Astrocyte of the cerebellum (primary cell): ENCODE measurements at regions not wholly inside any gene's neighbourhood (a gene's known extent, or its start where the extent isn't known, plus 50 kb on each side); places are given as distances from the start of the nearest gene placed in this dataset.

Experiments
- DNase-seq: peaks from one replicate; pipeline ENCODE4 v3.0.0-alpha.2; 2011; ENCODE audit warnings: low read depth
- H3K4me3 ChIP-seq: 2 replicates; pipeline ENCODE4 v1.5.1; 2011; ENCODE audit warnings: mild to moderate bottlenecking, low read depth, low read length, moderate library complexity
- CTCF ChIP-seq: IDR thresholded peaks from 2 replicates; pipeline ENCODE4 v1.5.1; 2012; ENCODE audit warnings: low read length, low read depth, moderate library complexity, mild to moderate bottlenecking; ENCODE audit errors: missing control alignments
- in situ Hi-C: cut with HindIII; loops from 2 replicates; pipeline ENCODE4 v1.10.0; 2017; ENCODE audit warnings: low sequenced_read_pairs

GRCh38 chr5:29879401-29879800 is 1314.1 kb upstream of the CDH6 start:
- TF ChIP-seq CTCF = no peak
- H3K4me3 ChIP-seq = no peak overlapping the region
- no peak for DNase-seq
- in situ Hi-C loops = no loop called here

- H3K4me3 ChIP-seq = no peak overlapping the region
- TF ChIP-seq CTCF = no peak
- in situ Hi-C loops = no loop called here
- no peak for DNase-seq
Measured at GRCh38 chr5:29878599-29878998, 1314.9 kb upstream of the CDH6 start.

GRCh38 chr5:29867155-29867554 is 1326.3 kb upstream of the CDH6 start:
- in situ Hi-C loops = no loop called here
- no peak for DNase-seq
- H3K4me3 ChIP-seq = no peak overlapping the region
- TF ChIP-seq CTCF = no peak

GRCh38 chr5:29853711-29854220 is 1339.7 kb upstream of the CDH6 start:
- no peak overlapping the region for H3K4me3 ChIP-seq
- no peak for DNase-seq
- TF ChIP-seq CTCF = no peak
- in situ Hi-C loops = no loop called here

GRCh38 chr5:29852329-29852728 is 1341.2 kb upstream of the CDH6 start:
- no peak overlapping the region for H3K4me3 ChIP-seq
- in situ Hi-C loops = no loop called here
- DNase-seq = no peak
- TF ChIP-seq CTCF = no peak

- no peak for DNase-seq
- H3K4me3 ChIP-seq = no peak overlapping the region
- no peak for TF ChIP-seq CTCF
- in situ Hi-C loops = no loop called here
Measured at GRCh38 chr5:29845206-29845605, 1348.3 kb upstream of the CDH6 start.

- no peak overlapping the region for H3K4me3 ChIP-seq
- in situ Hi-C loops = no loop called here
- no peak for DNase-seq
- no peak for TF ChIP-seq CTCF
Measured at GRCh38 chr5:29833394-29833793, 1360.1 kb upstream of the CDH6 start.
